ENCODE measurements at regions not wholly inside any gene's neighbourhood (a gene's known extent, or its start where the extent isn't known, plus 50 kb on each side); places are given as distances from the start of the nearest gene placed in this dataset.

- Histone ChIP-seq H3K27me3 (no peaks in the 10 kb centered on the region), H3K4me1 (no peaks in the 10 kb centered on the region), H3K36me3 (no peaks in the 10 kb centered on the region), H3K9me3 (no peaks in the 10 kb centered on the region), H3K4me3 (no peak overlapping the region), H3K27ac (no peak overlapping the region)
- intact Hi-C loops (cut with DNase I; ENCODE audit: low total_unique reads): no loop called here
- DNase-seq: no peak
- TF ChIP-seq CTCF (IDR thresholded peaks at IDR 0.05): no peak
Measured at GRCh38 chr3:38969317-38970235, 82.2 kb downstream of the SCN11A start.

GRCh38 chr3:38968891-38969290, 82.9 kb downstream of the SCN11A start:
- Histone ChIP-seq H3K4me3 (no peak overlapping the region), H3K27me3 (no peaks in the 10 kb centered on the region), H3K4me1 (no peaks in the 10 kb centered on the region), H3K9me3 (no peaks in the 10 kb centered on the region), H3K36me3 (no peaks in the 10 kb centered on the region), H3K27ac (no peak overlapping the region)
- no peak for DNase-seq
- intact Hi-C loops (cut with DNase I; ENCODE audit: low total_unique reads): no loop called here
- TF ChIP-seq CTCF (IDR thresholded peaks at IDR 0.05): no peak

- DNase-seq: no peak
- H3K36me3 ChIP-seq: no peaks in the 10 kb centered on the region
- H3K27me3 ChIP-seq: no peaks in the 10 kb centered on the region
- no peaks in the 10 kb centered on the region for H3K9me3 ChIP-seq
- H3K27ac ChIP-seq: no peak overlapping the region
- H3K4me1 ChIP-seq: no peaks in the 10 kb centered on the region
- no peak overlapping the region for H3K4me3 ChIP-seq
- TF ChIP-seq CTCF (IDR thresholded peaks at IDR 0.05): no peak
- intact Hi-C loops (cut with DNase I; ENCODE audit: low total_unique reads): no loop called here
Measured at GRCh38 chr3:38968403-38968802, 83.3 kb downstream of the SCN11A start.

GRCh38 chr3:38967693-38967989, 84.1 kb downstream of the SCN11A start:
- intact Hi-C loops (cut with DNase I; ENCODE audit: low total_unique reads): no loop called here
- no peaks in the 10 kb centered on the region for H3K27me3 ChIP-seq
- no peak for TF ChIP-seq CTCF (IDR thresholded peaks at IDR 0.05)
- no peak overlapping the region for H3K4me3 ChIP-seq
- DNase-seq: no peak
- no peak overlapping the region for H3K27ac ChIP-seq
- no peaks in the 10 kb centered on the region for H3K36me3 ChIP-seq
- H3K4me1 ChIP-seq: no peaks in the 10 kb centered on the region
- no peaks in the 10 kb centered on the region for H3K9me3 ChIP-seq

GRCh38 chr3:38966811-38967692, 84.7 kb downstream of the SCN11A start:
- no peaks in the 10 kb centered on the region for H3K4me1 ChIP-seq
- TF ChIP-seq CTCF (IDR thresholded peaks at IDR 0.05): no peak
- no peak overlapping the region for H3K27ac ChIP-seq
- no peak overlapping the region for H3K4me3 ChIP-seq
- H3K36me3 ChIP-seq: no peaks in the 10 kb centered on the region
- no peak for DNase-seq
- no peaks in the 10 kb centered on the region for H3K27me3 ChIP-seq
- no peaks in the 10 kb centered on the region for H3K9me3 ChIP-seq
- intact Hi-C loops (cut with DNase I; ENCODE audit: low total_unique reads): no loop called here

All from tibial artery (tissue), 4 donors.